Subcutaneous abdominal adipose tissue (tissue), 5 donors: ENCODE measurements at regions not wholly inside any gene's neighbourhood (a gene's known extent, or its start where the extent isn't known, plus 50 kb on each side); places are given as distances from the start of the nearest gene placed in this dataset.

Source experiments
- H3K27ac ChIP-seq: one replicate; pipeline ENCODE4 v1.7.0; 2013; ENCODE audit warnings: low read depth, mild to moderate bottlenecking, inconsistent platforms, low read length, moderate library complexity
- H3K27me3 ChIP-seq, 5 donors: one replicate each; pipeline ENCODE4 v1.7.0; 2013; ENCODE audit warnings: low read length in 5 of 5, inconsistent platforms in 1 of 5; ENCODE audit not compliant: control insufficient read depth in 5 of 5, insufficient read depth in 4 of 5
- H3K36me3 ChIP-seq, 5 donors: one replicate each; pipeline ENCODE4 v1.7.0; 2013; ENCODE audit warnings: low read length in 5 of 5; ENCODE audit not compliant: control insufficient read depth in 5 of 5, insufficient read depth in 5 of 5
- H3K4me1 ChIP-seq, 5 donors: one replicate each; pipeline ENCODE4 v1.7.0; 2013; ENCODE audit warnings: low read length in 5 of 5, mild to moderate bottlenecking in 3 of 5, moderate library complexity in 1 of 5; ENCODE audit not compliant: control insufficient read depth in 5 of 5, insufficient read depth in 5 of 5
- H3K4me3 ChIP-seq, 5 donors: one replicate each; pipeline ENCODE4 v1.7.0; 2013; ENCODE audit warnings: low read length in 5 of 5, low read depth in 1 of 5
- H3K9ac ChIP-seq, 5 donors: one replicate each; pipeline ENCODE4 v1.7.0; 2013; ENCODE audit warnings: low read length in 5 of 5, mild to moderate bottlenecking in 4 of 5, moderate library complexity in 3 of 5
- H3K9me3 ChIP-seq, 5 donors: one replicate each; pipeline ENCODE4 v1.7.0; 2013; ENCODE audit warnings: low read length in 5 of 5; ENCODE audit not compliant: control insufficient read depth in 5 of 5
- donor health status: healthy.
- donor health status: healthy.
- donor health status: healthy.
- donor health status: healthy.
- donor health status: healthy.

- Histone ChIP-seq H3K36me3 (no peaks in the 10 kb centered on the region), H3K9me3 (no peaks in the 10 kb centered on the region), H3K27ac (no peak overlapping the region), H3K4me1 (no peaks in the 10 kb centered on the region), H3K4me3 (no peak overlapping the region), H3K27me3 (no peaks in the 10 kb centered on the region), H3K9ac (no peak overlapping the region)
These were observed 481.1 kb upstream of the ZNF608 start for GRCh38 chr5:125227333-125228095.

- Histone ChIP-seq H3K27ac (no peak overlapping the region), H3K4me3 (no peak overlapping the region), H3K4me1 (no peaks in the 10 kb centered on the region), H3K9me3 (no peaks in the 10 kb centered on the region), H3K27me3 (no peaks in the 10 kb centered on the region), H3K9ac (no peak overlapping the region), H3K36me3 (no peaks in the 10 kb centered on the region)
These were observed 482.1 kb upstream of the ZNF608 start for GRCh38 chr5:125228363-125229070.

GRCh38 chr5:125229556-125229955 is 483.1 kb upstream of the ZNF608 start:
- Histone ChIP-seq H3K9ac (no peak overlapping the region), H3K36me3 (no peaks in the 10 kb centered on the region), H3K4me3 (no peak overlapping the region), H3K9me3 (no peaks in the 10 kb centered on the region), H3K27ac (no peak overlapping the region), H3K27me3 (no peaks in the 10 kb centered on the region), H3K4me1 (no peaks in the 10 kb centered on the region)

- no peaks in the 10 kb centered on the region for H3K9me3 ChIP-seq
- no peaks in the 10 kb centered on the region for H3K4me1 ChIP-seq
- H3K27me3 ChIP-seq: no peaks in the 10 kb centered on the region
- no peak overlapping the region for H3K4me3 ChIP-seq
- no peak overlapping the region for H3K9ac ChIP-seq
- H3K36me3 ChIP-seq: no peaks in the 10 kb centered on the region
- no peak overlapping the region for H3K27ac ChIP-seq
These were observed 486.4 kb upstream of the ZNF608 start for GRCh38 chr5:125232779-125233230.

- Histone ChIP-seq H3K9me3 (no peaks in the 10 kb centered on the region), H3K9ac (no peak overlapping the region), H3K4me1 (no peaks in the 10 kb centered on the region), H3K27ac (no peak overlapping the region), H3K27me3 (no peaks in the 10 kb centered on the region), H3K4me3 (no peak overlapping the region), H3K36me3 (no peaks in the 10 kb centered on the region)
These were observed 487.5 kb upstream of the ZNF608 start for GRCh38 chr5:125233944-125234343.

GRCh38 chr5:125236007-125236406 is 489.6 kb upstream of the ZNF608 start:
- H3K9ac ChIP-seq: no peak overlapping the region
- H3K9me3 ChIP-seq: no peaks in the 10 kb centered on the region
- H3K27me3 ChIP-seq: no peaks in the 10 kb centered on the region
- no peaks in the 10 kb centered on the region for H3K4me1 ChIP-seq
- H3K4me3 ChIP-seq: no peak overlapping the region
- no peak overlapping the region for H3K27ac ChIP-seq
- no peaks in the 10 kb centered on the region for H3K36me3 ChIP-seq

GRCh38 chr5:125236981-125237380 is 490.5 kb upstream of the ZNF608 start:
- no peak overlapping the region for H3K4me3 ChIP-seq
- no peaks in the 10 kb centered on the region for H3K36me3 ChIP-seq
- no peak overlapping the region for H3K9ac ChIP-seq
- no peaks in the 10 kb centered on the region for H3K9me3 ChIP-seq
- no peaks in the 10 kb centered on the region for H3K27me3 ChIP-seq
- H3K27ac ChIP-seq: no peak overlapping the region
- H3K4me1 ChIP-seq: no peaks in the 10 kb centered on the region

DNA sequence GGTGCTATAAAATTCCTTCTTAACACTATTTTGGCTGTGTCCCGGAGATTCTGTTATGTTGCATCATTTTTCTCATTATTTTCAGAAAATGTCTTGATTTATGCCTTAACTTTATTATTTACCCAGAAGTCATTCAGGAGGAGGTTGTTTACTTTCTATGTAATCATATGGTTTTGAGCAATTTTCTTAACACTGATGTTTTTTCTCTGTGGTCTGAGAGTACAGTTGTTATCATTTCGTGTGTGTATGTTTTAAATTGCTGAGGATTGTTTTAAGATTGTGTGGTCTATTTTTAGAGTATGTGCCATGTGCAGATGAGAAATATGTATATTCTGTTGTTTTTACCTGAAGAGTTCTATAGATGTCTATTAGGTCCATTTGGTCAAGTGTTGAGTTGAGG is 498.1 kb upstream of the ZNF608 start:
- H3K27ac ChIP-seq: no peak overlapping the region

DNA sequence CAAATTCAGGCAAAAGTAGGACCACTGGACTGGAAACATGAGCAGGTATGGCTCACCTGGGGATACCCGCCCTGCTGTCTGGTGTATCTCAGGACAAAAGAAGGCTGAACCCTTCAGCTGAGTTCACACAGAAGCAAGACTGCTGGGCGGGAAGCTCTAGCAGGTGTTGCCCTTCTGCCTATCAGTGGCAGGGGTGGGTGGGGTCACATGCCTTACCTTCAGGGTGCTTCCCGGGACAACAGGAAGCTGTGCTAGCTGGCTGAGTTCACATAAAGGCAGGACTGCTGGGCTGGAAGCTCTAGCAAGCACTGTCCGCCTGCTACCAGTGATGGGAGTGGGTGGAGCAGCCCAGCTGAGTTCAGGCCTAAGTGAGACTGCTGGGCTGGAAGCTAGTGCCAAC is 498.8 kb upstream of the ZNF608 start:
- H3K36me3 ChIP-seq: no peaks in the 10 kb centered on the region
- no peak overlapping the region for H3K4me3 ChIP-seq
- no peak overlapping the region for H3K9ac ChIP-seq
- no peak overlapping the region for H3K27ac ChIP-seq
- no peaks in the 10 kb centered on the region for H3K9me3 ChIP-seq
- no peaks in the 10 kb centered on the region for H3K27me3 ChIP-seq
- peaks cover 0 to 5% (median 0%) of the 10 kb centered on the region in 5 donors for H3K4me1 ChIP-seq

More for the DNA sequence above, 498.1 kb upstream of the ZNF608 start:
- H3K4me1 ChIP-seq: peaks cover 0 to 3% (median 0%) of the 10 kb centered on the region in 5 donors
- no peak overlapping the region for H3K9ac ChIP-seq
- no peaks in the 10 kb centered on the region for H3K9me3 ChIP-seq
- H3K27me3 ChIP-seq: no peaks in the 10 kb centered on the region
- no peaks in the 10 kb centered on the region for H3K36me3 ChIP-seq
- no peak overlapping the region for H3K4me3 ChIP-seq

- Histone ChIP-seq H3K4me1 (peaks cover 0 to 5% (median 0%) of the 10 kb centered on the region in 5 donors), H3K4me3 (no peak overlapping the region), H3K27ac (no peak overlapping the region), H3K9ac (no peak overlapping the region), H3K36me3 (no peaks in the 10 kb centered on the region), H3K9me3 (peaks cover 0 to 8% (median 3%) of the 10 kb centered on the region in 5 donors), H3K27me3 (no peaks in the 10 kb centered on the region)
These were observed 503.0 kb upstream of the ZNF608 start for GRCh38 chr5:125249400-125249799.
